ENCODE measurements at regions not wholly inside any gene's neighbourhood (a gene's known extent, or its start where the extent isn't known, plus 50 kb on each side); places are given as distances from the start of the nearest gene placed in this dataset.

DNA sequence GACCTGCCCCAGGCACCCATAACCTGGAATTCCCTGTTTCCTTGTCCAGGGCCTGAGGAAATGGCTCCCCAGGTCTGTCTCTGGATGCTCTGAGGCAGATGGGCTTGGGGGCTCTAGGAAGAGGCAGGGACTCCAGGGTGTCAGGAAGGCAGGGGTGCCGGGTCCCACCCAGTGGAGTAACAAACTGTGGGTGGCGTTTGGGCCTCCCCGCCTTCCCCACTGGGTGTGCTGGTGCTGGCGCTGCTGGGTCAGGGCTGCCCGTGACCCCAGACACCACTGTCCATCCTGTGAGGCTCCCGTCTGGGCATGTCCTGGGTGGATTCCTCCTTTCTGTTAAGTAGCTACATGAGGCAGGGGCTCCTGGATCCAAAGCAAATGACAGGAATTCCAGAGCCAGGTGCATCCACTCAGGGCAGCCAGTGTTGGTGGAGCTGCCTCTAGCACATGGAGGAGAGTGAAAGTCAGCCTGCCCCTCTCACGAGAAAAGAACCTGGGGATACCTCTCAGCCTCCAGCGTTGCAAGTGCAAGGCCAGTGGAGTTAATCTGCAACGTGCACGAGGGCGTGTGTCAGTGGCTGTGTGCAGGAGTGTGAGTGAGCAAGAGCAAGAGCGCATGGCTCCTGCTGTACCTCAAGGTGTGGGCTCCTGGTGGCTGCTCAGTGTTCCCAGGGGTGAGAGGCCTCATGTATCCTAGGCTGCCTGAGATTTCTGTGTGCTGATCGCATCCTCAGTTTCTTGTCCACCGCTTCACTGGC, 403.1 kb downstream of the TMEM121 start:
- Histone ChIP-seq H3K9me3 (no peaks in the 10 kb centered on the region), H3K27ac (no peak overlapping the region), H3K27me3 (no peaks in the 10 kb centered on the region), H3K4me1 (no peaks in the 10 kb centered on the region), H3K36me3 (no peaks in the 10 kb centered on the region), H3K4me3 (no peak overlapping the region)
- FAIRE-seq, result no peak
- peak in 1 of 6 donors; percentile 57 for DNase-seq
- intact Hi-C loops (cut with DNase I), result no loop called here
- TF ChIP-seq, protein P1, sequence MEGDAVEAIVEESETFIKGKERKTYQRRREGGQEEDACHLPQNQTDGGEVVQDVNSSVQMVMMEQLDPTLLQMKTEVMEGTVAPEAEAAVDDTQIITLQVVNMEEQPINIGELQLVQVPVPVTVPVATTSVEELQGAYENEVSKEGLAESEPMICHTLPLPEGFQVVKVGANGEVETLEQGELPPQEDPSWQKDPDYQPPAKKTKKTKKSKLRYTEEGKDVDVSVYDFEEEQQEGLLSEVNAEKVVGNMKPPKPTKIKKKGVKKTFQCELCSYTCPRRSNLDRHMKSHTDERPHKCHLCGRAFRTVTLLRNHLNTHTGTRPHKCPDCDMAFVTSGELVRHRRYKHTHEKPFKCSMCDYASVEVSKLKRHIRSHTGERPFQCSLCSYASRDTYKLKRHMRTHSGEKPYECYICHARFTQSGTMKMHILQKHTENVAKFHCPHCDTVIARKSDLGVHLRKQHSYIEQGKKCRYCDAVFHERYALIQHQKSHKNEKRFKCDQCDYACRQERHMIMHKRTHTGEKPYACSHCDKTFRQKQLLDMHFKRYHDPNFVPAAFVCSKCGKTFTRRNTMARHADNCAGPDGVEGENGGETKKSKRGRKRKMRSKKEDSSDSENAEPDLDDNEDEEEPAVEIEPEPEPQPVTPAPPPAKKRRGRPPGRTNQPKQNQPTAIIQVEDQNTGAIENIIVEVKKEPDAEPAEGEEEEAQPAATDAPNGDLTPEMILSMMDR (IDR thresholded peaks at IDR 0.05), result no peak
- 59 to 72% methylated on average over 14 of the region's 14 CpGs for WGBS, 2 donors
- ATAC-seq, result no peak

DNA sequence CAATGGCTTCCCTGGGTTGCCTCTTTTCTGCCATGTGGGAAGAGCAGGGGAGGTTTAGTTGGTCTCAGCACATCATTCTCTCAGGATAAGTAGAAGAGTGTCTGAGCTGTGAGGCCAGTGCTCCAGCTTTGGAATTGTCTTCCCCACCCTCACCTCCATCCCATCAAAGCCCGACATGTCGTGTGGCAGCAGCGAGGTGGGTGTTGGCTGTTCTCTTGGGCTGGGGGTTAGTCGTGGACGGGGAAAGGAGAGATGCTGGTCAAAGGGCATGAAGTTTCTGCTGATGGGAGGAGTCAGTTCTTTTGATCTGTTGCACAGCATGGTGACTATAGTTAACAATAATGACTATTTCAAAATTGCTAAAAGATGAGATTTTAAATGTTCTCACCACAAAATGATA, 404.2 kb downstream of the TMEM121 start:
- no peaks in the 10 kb centered on the region for H3K9me3 ChIP-seq
- TF ChIP-seq, protein P1 (IDR thresholded peaks at IDR 0.05), result no peak
- FAIRE-seq (no peak), DNase-seq (no peak), ATAC-seq (no peak)
- H3K4me1 ChIP-seq, result no peaks in the 10 kb centered on the region
- no peaks in the 10 kb centered on the region for H3K36me3 ChIP-seq
- no peaks in the 10 kb centered on the region for H3K27me3 ChIP-seq
- intact Hi-C loops (cut with DNase I), result no loop called here
- no peak overlapping the region for H3K27ac ChIP-seq
- WGBS, 2 donors, result 47 to 70% methylated on average over 5 of the region's 5 CpGs
- no peak overlapping the region for H3K4me3 ChIP-seq

DNA sequence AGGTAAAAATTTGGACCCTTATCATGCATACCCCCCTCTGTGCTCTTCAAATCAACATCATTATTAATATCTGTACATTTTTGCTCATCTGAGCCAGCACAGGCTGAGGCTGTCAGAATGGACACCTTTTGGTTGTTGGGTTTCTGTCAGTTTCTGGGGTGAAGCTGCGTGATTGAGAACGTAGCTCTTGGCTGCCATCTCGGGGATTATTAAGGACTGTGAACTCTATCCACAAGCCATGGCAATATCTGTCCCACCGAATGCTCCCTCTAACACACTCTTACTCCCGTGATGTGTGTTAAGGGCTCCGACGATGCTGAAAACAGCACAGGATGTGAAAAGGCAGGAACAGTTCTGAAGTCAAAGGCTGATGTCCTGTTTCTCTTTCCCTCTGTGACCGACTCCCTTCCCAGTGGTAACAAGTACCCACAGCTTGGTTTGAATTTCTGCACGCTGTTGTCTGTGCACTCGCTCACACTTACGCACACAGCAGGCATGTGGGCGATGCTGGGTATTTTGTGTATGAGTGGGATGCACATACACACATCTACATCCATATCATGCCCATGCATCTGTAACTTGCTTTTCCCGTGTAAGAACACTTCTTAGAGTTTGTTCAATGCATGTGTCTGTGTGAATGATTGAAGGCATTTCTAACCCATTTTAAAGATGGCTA, 405.6 kb downstream of the TMEM121 start:
- DNase-seq (no peak), FAIRE-seq (no peak)
- intact Hi-C loops (cut with DNase I), result no loop called here

DNA sequence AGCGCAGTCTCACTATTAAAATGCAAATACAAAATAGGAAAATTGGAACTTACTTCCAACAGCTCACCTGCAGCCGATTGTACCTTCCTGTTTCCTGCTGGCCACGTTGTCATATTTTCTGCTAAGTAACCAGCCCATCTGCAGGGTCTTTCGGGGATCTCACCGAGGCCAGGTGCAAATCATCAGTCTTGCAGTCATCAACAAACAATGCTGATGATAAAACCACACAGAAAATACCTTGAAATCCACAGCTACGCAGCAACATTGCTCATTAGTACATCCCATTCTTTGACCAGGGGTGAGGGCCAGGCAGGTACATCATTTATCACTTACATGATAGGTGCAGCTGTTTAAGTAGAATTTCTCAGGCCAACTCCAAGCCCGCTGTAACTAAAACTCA, 406.9 kb downstream of the TMEM121 start:
- DNase-seq (peak in 1 of 6 donors; percentile 0), FAIRE-seq (no peak)
- no peaks in the 10 kb centered on the region for H3K27me3 ChIP-seq

More for the DNA sequence above, 405.6 kb downstream of the TMEM121 start:
- TF ChIP-seq, protein P1 (IDR thresholded peaks at IDR 0.05), result no peak
- Histone ChIP-seq H3K36me3 (no peaks in the 10 kb centered on the region), H3K27ac (no peak overlapping the region), H3K9me3 (no peaks in the 10 kb centered on the region), H3K4me1 (no peaks in the 10 kb centered on the region), H3K4me3 (no peak overlapping the region), H3K27me3 (no peaks in the 10 kb centered on the region)
- WGBS, 2 donors, result 50 to 63% methylated on average over 13 of the region's 13 CpGs
- ATAC-seq, result no peak

More for the DNA sequence above, 406.9 kb downstream of the TMEM121 start:
- 52 to 55% methylated on average over 7 of the region's 7 CpGs for WGBS, 2 donors
- TF ChIP-seq, protein P1 (IDR thresholded peaks at IDR 0.05), result no peak
- no peaks in the 10 kb centered on the region for H3K4me1 ChIP-seq
- ATAC-seq, result no peak
- no peak overlapping the region for H3K27ac ChIP-seq
- no peaks in the 10 kb centered on the region for H3K36me3 ChIP-seq
- H3K4me3 ChIP-seq, result no peak overlapping the region
- intact Hi-C loops (cut with DNase I), result no loop called here
- no peaks in the 10 kb centered on the region for H3K9me3 ChIP-seq
